Tibial nerve (tissue), 4 donors: ENCODE measurements at regions not wholly inside any gene's neighbourhood (a gene's known extent, or its start where the extent isn't known, plus 50 kb on each side); places are given as distances from the start of the nearest gene placed in this dataset.
"Not testable (repeated sequence)": the region's sequence is repeated elsewhere in the genome, so short reads cannot be mapped to it uniquely, and the experiment has no call there.

Experiments used
- DNase-seq, 2 donors: peaks; one replicate each; pipeline ENCODE4 v3.0.0-alpha.2; 2019; ENCODE audit warnings: low spot score in 2 of 2
- H3K27ac ChIP-seq, 4 donors: fragments of 200-600 bp; sonication (generic) in 3 of 4; one replicate each; pipeline ENCODE4 v1.5.1; 2017 to 2019; ENCODE audit warnings: mild to moderate bottlenecking in 1 of 4
- H3K27me3 ChIP-seq, 2 donors: fragments of 200-600 bp; sonication (generic) in 1 of 2; one replicate each; pipeline versions ENCODE4 v1.5.1 to v1.6.0; 2017 to 2019
- H3K36me3 ChIP-seq, 3 donors: fragments of 200-600 bp; sonication (generic); one replicate each; pipeline ENCODE4 v1.5.1; 2018 to 2019
- H3K4me1 ChIP-seq, 4 donors: fragments of 200-600 bp; sonication (generic) in 3 of 4; one replicate each; pipeline ENCODE4 v1.5.1; 2017 to 2019
- H3K4me3 ChIP-seq, 4 donors: fragments of 200-600 bp; sonication (generic) in 3 of 4; one replicate each; pipeline ENCODE4 v1.5.1; 2017 to 2019; ENCODE audit warnings: mild to moderate bottlenecking in 1 of 4, moderate library complexity in 1 of 4
- H3K9me3 ChIP-seq, 4 donors: fragments of 200-600 bp; sonication (generic) in 3 of 4; one replicate each; pipeline ENCODE4 v1.5.1; 2017 to 2019
- CTCF ChIP-seq, 5 experiments: fragments of 200-600 bp in 3 of 5; fragments of 450-650 bp in 2 of 5; sonication (generic) in 3 of 5; IDR thresholded peaks; one replicate each; pipeline ENCODE4 v1.5.1; 2016 to 2019; ENCODE audit warnings: antibody characterized with exemption in 5 of 5, mild to moderate bottlenecking in 3 of 5, moderate library complexity in 2 of 5
- EP300 ChIP-seq, 2 donors: sonication (generic); formaldehyde crosslinking; IDR thresholded peaks; one replicate each; pipeline ENCODE4 v1.6.1; 2017; ENCODE audit warnings: antibody characterized with exemption in 2 of 2, mild to moderate bottlenecking in 1 of 2
- POLR2A ChIP-seq, 2 donors: fragments of 450-650 bp; IDR thresholded peaks; one replicate each; pipeline ENCODE4 v1.6.1; 2017; ENCODE audit warnings: antibody characterized with exemption in 2 of 2, mild to moderate bottlenecking in 2 of 2, moderate library complexity in 2 of 2
- WGBS, 2 donors: methylation state at CpG; one replicate each; pipeline ENCODE4 v1.1.5; 2018; 5-methylcytosine and 5-hydroxymethylcytosine counted together

DNA sequence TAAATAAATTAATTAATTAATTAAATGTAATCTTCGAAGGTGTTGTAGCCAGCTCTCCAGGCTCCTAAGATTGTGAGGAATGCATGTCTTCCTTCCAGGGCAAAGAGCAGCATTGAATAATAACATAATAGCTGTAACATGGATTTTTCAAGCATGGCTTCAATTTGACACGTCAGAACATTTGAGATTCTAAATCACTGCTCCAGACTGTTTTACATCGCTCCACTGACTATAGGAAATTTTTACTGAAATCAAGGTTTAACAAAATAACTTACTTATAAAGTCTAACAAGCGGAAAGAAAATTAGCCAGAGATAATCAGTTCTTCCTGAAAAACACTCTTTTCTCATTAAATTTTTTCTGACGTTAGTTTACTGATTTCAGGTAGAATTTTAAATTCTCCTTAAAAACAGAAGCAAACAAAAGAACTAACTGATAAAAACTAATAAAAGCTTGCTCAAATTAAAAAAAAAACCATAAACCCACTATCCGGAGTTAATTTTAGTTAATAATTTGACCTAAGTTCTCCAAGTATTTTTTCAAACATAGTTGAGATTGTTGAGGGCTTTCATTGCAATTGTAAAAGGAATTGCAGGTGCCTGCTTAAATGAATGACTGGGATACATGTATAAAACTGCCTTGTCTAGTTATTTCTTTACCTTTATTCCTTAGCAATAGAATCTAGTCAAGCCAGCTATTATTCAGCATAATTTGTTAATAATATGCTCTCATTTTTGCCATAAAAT, 51.2 kb upstream of the SGCE start:
- no peak for TF ChIP-seq CTCF (IDR thresholded peaks at IDR 0.05)
- TF ChIP-seq EP300 (IDR thresholded peaks at IDR 0.05), result no peak
- TF ChIP-seq POLR2A (IDR thresholded peaks at IDR 0.05), result no peak
- no peaks in the 10 kb centered on the region for H3K36me3 ChIP-seq
- DNase-seq, result no peak
- no peaks in the 10 kb centered on the region for H3K4me1 ChIP-seq
- H3K27me3 ChIP-seq, result no peaks in the 10 kb centered on the region
- H3K9me3 ChIP-seq, result no peaks in the 10 kb centered on the region
- H3K27ac ChIP-seq, result no peak overlapping the region
- WGBS, 2 donors, result 90 to 93% methylated on average over 6 of the region's 6 CpGs
- H3K4me3 ChIP-seq, result no peak overlapping the region

- no peak for DNase-seq
- Histone ChIP-seq H3K36me3 (no peaks in the 10 kb centered on the region), H3K27me3 (no peaks in the 10 kb centered on the region), H3K9me3 (no peaks in the 10 kb centered on the region), H3K4me1 (no peaks in the 10 kb centered on the region), H3K27ac (no peak overlapping the region), H3K4me3 (no peak overlapping the region)
- WGBS, 2 donors, result 75% methylated on average over 2 of the region's 2 CpGs
- TF ChIP-seq CTCF (IDR thresholded peaks at IDR 0.05) (no peak), POLR2A (IDR thresholded peaks at IDR 0.05) (no peak), EP300 (IDR thresholded peaks at IDR 0.05) (no peak)
These were observed 54.3 kb upstream of the SGCE start for GRCh38 chr7:94710256-94710655.

- not testable (repeated sequence) for H3K4me1 ChIP-seq, H3K27me3 ChIP-seq, H3K4me3 ChIP-seq, H3K36me3 ChIP-seq, DNase-seq, H3K27ac ChIP-seq
- 91 to 94% methylated on average over 8 of the region's 8 CpGs for WGBS, 2 donors
- H3K9me3 ChIP-seq, result peaks cover 0 to 12% (median 0%) of the 10 kb centered on the region in 4 donors
These were observed 66.4 kb upstream of the SGCE start for GRCh38 chr7:94722360-94722759.

- not testable (repeated sequence) for H3K4me3 ChIP-seq, H3K27me3 ChIP-seq, H3K9me3 ChIP-seq, H3K4me1 ChIP-seq, H3K27ac ChIP-seq, H3K36me3 ChIP-seq, DNase-seq
- WGBS, 2 donors, result 98 to 100% methylated on average over 3 of the region's 3 CpGs
These were observed 73.0 kb upstream of the SGCE start for GRCh38 chr7:94728893-94729292.

DNA sequence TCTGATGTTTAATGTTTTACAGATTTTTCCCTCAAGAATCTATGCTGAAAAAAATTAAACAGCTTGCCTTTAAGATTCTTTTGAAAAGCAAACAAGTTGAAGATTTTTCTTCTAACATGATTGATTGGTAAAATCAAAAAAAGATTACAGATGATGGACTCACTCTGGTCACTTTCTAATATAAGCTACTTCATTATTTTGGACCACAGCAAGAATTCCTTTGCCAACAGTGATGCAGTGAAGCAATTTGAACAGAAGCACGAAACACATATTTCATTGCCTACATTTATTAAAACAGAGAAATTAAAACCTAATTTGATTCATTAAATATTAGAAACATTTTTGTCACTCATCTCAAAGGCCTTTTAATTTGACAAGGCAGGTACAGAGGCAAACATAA, 82.1 kb upstream of the SGCE start:
- H3K9me3 ChIP-seq, result no peaks in the 10 kb centered on the region
- no peak overlapping the region for H3K27ac ChIP-seq
- no peak for DNase-seq
- WGBS, 2 donors, result 92 to 93% methylated on average over 1 of the region's 1 CpG
- H3K4me3 ChIP-seq, result no peak overlapping the region
- H3K4me1 ChIP-seq, result no peaks in the 10 kb centered on the region
- TF ChIP-seq CTCF (IDR thresholded peaks at IDR 0.05), result no peak
- TF ChIP-seq POLR2A (IDR thresholded peaks at IDR 0.05), result no peak
- TF ChIP-seq EP300 (IDR thresholded peaks at IDR 0.05), result no peak
- no peaks in the 10 kb centered on the region for H3K27me3 ChIP-seq
- H3K36me3 ChIP-seq, result no peaks in the 10 kb centered on the region

- H3K9me3 ChIP-seq, result no peaks in the 10 kb centered on the region
- H3K27me3 ChIP-seq, result no peaks in the 10 kb centered on the region
- DNase-seq, result no peak
- TF ChIP-seq EP300 (IDR thresholded peaks at IDR 0.05) (no peak), CTCF (IDR thresholded peaks at IDR 0.05) (no peak), POLR2A (IDR thresholded peaks at IDR 0.05) (no peak)
- no peaks in the 10 kb centered on the region for H3K4me1 ChIP-seq
- H3K27ac ChIP-seq, result no peak overlapping the region
- no peak overlapping the region for H3K4me3 ChIP-seq
- no peaks in the 10 kb centered on the region for H3K36me3 ChIP-seq
- 28 to 35% methylated on average over 1 of the region's 1 CpG for WGBS, 2 donors
These were observed 83.2 kb upstream of the SGCE start for GRCh38 chr7:94739180-94739579.
